Activated CD8-positive, alpha-beta T cell treated with anti-CD3 and anti-CD28 coated beads for 36 hours (primary cell): ENCODE measurements at regions not wholly inside any gene's neighbourhood (a gene's known extent, or its start where the extent isn't known, plus 50 kb on each side); places are given as distances from the start of the nearest gene placed in this dataset.

Experiments used
- ATAC-seq: fragments of 200-7000 bp; cut with Tn5 transposase; one replicate; pipeline ENCODE4 v1.10.0; 2021; ENCODE audit warnings: mild to moderate bottlenecking, moderate library complexity
- CTCF ChIA-PET: fragments of 350-600 bp; sonication (Branson Sonifier 250); formaldehyde crosslinking; loops from one replicate; lab custom pipeline; 2021; ENCODE audit warnings: antibody characterized with exemption; lab: Charles Lee
- POLR2A ChIA-PET: fragments of 350-600 bp; sonication (Branson Sonifier 250); formaldehyde crosslinking; loops from one replicate; lab custom pipeline; 2021; ENCODE audit warnings: antibody characterized with exemption; lab: Charles Lee
- DNase-seq: peaks from one replicate; pipeline ENCODE4 v3.0.0-alpha.2; 2020
- H3K27ac Mint-ChIP-seq: one replicate; pipeline ENCODE4 v1.8.0; 2021; ENCODE audit warnings: mild to moderate bottlenecking, mixed read lengths
- H3K27me3 Mint-ChIP-seq: one replicate; pipeline ENCODE4 v1.8.0; 2021; ENCODE audit warnings: mixed read lengths
- H3K36me3 Mint-ChIP-seq: one replicate; pipeline ENCODE4 v1.8.0; 2021; ENCODE audit warnings: low read depth, mixed read lengths
- H3K4me1 Mint-ChIP-seq: one replicate; pipeline ENCODE4 v1.8.0; 2021; ENCODE audit warnings: low read depth, mixed read lengths
- H3K4me3 Mint-ChIP-seq: one replicate; pipeline ENCODE4 v1.8.0; 2021; ENCODE audit warnings: mild to moderate bottlenecking, moderate library complexity, mixed read lengths
- H3K9me3 Mint-ChIP-seq: one replicate; pipeline ENCODE4 v1.8.0; 2021; ENCODE audit warnings: mixed read lengths
- CTCF ChIP-seq: fragments of 200-600 bp; IDR thresholded peaks from one replicate; pipeline ENCODE4 v1.8.0; 2022; ENCODE audit warnings: antibody characterized with exemption, mild to moderate bottlenecking
- intact Hi-C: fragments of 100-400 bp; cut with micrococcal nuclease; formaldehyde crosslinking; loops from one replicate; pipeline ENCODE4 v1.10.0; 2022

- Mint-ChIP-seq H3K36me3 (no peaks in the 10 kb centered on the region), H3K9me3 (no peaks in the 10 kb centered on the region), H3K4me1 (no peaks in the 10 kb centered on the region), H3K27me3 (no peaks in the 10 kb centered on the region), H3K27ac (no peak overlapping the region), H3K4me3 (no peak overlapping the region)
- ChIA-PET CTCF (no interaction called here), POLR2A (no interaction called here)
- no peak for ATAC-seq
- DNase-seq = no peak
- intact Hi-C loops = no loop called here
- no peak for TF ChIP-seq CTCF
Measured at GRCh38 chr13:80924596-80924995, 583.7 kb upstream of the SPRY2 start.

- ChIA-PET CTCF (no interaction called here), POLR2A (no interaction called here)
- intact Hi-C loops = no loop called here
- TF ChIP-seq CTCF = no peak
- H3K4me3 Mint-ChIP-seq = no peak overlapping the region
- no peaks in the 10 kb centered on the region for H3K36me3 Mint-ChIP-seq
- no peaks in the 10 kb centered on the region for H3K9me3 Mint-ChIP-seq
- DNase-seq = no peak
- no peaks in the 10 kb centered on the region for H3K4me1 Mint-ChIP-seq
- H3K27me3 Mint-ChIP-seq = no peaks in the 10 kb centered on the region
- H3K27ac Mint-ChIP-seq = no peak overlapping the region
- no peak for ATAC-seq
Measured at GRCh38 chr13:80923907-80924306, 583.0 kb upstream of the SPRY2 start.

GRCh38 chr13:80921971-80922370, 581.0 kb upstream of the SPRY2 start:
- no peaks in the 10 kb centered on the region for H3K36me3 Mint-ChIP-seq
- intact Hi-C loops = no loop called here
- H3K4me1 Mint-ChIP-seq = no peaks in the 10 kb centered on the region
- ATAC-seq = no peak
- no peak for DNase-seq
- H3K27me3 Mint-ChIP-seq = no peaks in the 10 kb centered on the region
- no peaks in the 10 kb centered on the region for H3K9me3 Mint-ChIP-seq
- H3K27ac Mint-ChIP-seq = no peak overlapping the region
- ChIA-PET POLR2A (no interaction called here), CTCF (no interaction called here)
- no peak for TF ChIP-seq CTCF
- no peak overlapping the region for H3K4me3 Mint-ChIP-seq

- no peak overlapping the region for H3K4me3 Mint-ChIP-seq
- ChIA-PET CTCF (no interaction called here), POLR2A (no interaction called here)
- no peak for TF ChIP-seq CTCF
- no peaks in the 10 kb centered on the region for H3K9me3 Mint-ChIP-seq
- no peaks in the 10 kb centered on the region for H3K4me1 Mint-ChIP-seq
- no peaks in the 10 kb centered on the region for H3K27me3 Mint-ChIP-seq
- DNase-seq (no peak), ATAC-seq (no peak)
- H3K36me3 Mint-ChIP-seq = no peaks in the 10 kb centered on the region
- intact Hi-C loops = no loop called here
- H3K27ac Mint-ChIP-seq = no peak overlapping the region
Measured at GRCh38 chr13:80921541-80921940, 580.6 kb upstream of the SPRY2 start.

GRCh38 chr13:80906860-80907259, 565.9 kb upstream of the SPRY2 start:
- H3K36me3 Mint-ChIP-seq = no peaks in the 10 kb centered on the region
- CTCF ChIA-PET = no interaction called here
- no peaks in the 10 kb centered on the region for H3K27me3 Mint-ChIP-seq
- H3K4me3 Mint-ChIP-seq = no peak overlapping the region
- intact Hi-C loops = no loop called here
- POLR2A ChIA-PET = no interaction called here
- no peak for DNase-seq
- TF ChIP-seq CTCF = no peak
- no peaks in the 10 kb centered on the region for H3K4me1 Mint-ChIP-seq
- no peak overlapping the region for H3K27ac Mint-ChIP-seq
- no peaks in the 10 kb centered on the region for H3K9me3 Mint-ChIP-seq
- no peak for ATAC-seq
